ENCODE measurements at regions not wholly inside any gene's neighbourhood (a gene's known extent, or its start where the extent isn't known, plus 50 kb on each side); places are given as distances from the start of the nearest gene placed in this dataset.

DNA sequence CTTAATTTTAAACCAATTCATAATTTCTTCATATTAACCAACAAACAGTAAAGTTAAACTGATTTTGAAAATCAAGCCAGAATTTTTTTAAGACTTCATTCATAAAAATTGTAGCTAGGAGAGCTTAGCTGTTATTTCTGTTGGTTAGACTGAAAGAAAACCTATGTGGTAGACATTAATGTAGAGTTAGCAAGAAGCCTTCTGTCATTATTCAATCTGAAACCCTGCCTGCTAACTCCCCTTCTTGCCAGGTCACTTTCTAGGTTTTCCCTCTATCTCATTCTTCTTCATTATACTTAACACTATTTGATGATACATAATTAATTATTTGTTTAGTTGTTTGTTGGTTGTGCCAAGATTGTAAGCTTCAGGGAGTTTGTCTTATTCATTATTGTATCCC lies 304.3 kb upstream of the MEF2C start:
- TF ChIP-seq CTCF (IDR thresholded peaks at IDR 0.05) (no peak), POLR2A (IDR thresholded peaks at IDR 0.05) (no peak)
